HG02852 (cell line): ENCODE measurements at regions not wholly inside any gene's neighbourhood (a gene's known extent, or its start where the extent isn't known, plus 50 kb on each side); places are given as distances from the start of the nearest gene placed in this dataset.

Source experiments
- ATAC-seq: cut with Tn5 transposase; IDR thresholded peaks from one replicate; pipeline ENCODE4 v1.9.1; 2021; ENCODE audit warnings: mild to moderate bottlenecking, moderate library complexity; ENCODE audit not compliant: unreplicated experiment

DNA sequence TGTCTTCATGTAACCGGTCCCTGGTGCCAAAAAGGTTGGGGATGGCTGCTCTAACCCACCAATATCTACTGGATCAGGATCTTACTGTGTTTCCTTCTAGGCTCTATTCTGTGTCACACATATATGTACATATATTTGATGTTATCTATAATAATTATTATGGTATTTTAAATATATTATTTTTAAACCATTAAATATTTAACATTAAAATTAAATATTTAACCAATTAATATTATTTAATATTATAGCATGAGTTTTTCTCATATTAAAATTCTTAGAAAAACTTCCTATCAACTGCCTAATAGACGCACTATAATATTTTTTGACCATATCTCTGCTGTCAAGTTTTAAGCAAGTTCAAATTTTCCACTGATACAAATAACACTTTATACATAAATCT, 196.9 kb upstream of the PLET1 start:
- ATAC-seq = no peak

DNA sequence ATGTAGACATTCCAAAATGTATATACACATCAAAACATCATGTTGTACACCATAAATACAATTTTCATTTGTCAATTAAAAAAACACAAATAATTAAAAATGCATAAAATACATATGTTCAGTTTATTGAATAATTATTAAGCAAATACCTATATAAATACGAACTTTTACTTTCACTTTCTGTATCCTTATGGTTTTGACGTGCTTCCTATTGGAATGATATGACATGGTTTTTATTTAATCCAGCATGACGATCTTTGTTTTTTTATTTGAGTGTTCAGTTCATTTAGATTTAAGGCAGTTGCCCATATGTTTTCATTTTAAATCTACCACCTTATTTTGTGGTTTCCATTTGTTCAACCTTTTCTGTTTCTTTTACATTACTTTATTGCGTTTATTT, 198.3 kb upstream of the PLET1 start:
- ATAC-seq = no peak

DNA sequence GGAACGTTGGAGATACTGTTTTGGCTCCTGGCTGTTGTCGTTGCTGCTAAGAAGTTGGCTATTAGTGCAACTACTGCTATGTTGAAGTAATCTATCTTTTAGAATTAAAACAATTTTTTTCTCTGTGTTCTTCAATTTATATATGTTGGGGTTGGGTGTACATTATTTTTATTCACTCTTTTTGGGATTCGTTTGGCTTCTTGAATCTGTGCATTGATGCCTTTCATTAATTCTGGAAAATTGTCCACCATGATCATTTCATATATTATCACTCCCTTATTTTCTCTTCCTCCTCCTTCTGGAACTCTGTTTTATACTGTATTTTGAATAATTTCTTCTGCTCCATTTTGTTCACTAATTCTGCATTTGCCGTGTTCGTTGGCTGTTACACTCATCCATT, 199.5 kb upstream of the PLET1 start:
- ATAC-seq = no peak

DNA sequence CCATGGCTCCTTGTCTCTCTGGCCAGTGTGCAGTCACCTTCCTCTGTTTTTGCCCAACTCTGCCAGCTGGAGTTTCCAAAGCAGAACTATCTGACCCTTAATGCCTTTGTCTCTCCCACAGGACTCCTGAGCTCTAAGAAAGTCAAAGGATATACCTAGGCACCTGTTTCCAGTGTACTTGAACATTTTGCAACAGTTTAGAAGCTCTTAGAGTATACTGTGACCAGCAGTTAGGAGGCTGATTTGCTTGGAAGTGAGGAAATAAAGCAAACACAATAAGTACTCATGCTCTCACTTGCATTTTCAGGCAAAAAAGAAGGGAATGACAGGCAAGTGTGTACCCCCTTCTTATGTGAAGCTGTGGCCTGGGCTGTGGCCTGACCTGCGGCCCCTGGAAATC, 204.3 kb upstream of the PLET1 start:
- ATAC-seq = no peak

DNA sequence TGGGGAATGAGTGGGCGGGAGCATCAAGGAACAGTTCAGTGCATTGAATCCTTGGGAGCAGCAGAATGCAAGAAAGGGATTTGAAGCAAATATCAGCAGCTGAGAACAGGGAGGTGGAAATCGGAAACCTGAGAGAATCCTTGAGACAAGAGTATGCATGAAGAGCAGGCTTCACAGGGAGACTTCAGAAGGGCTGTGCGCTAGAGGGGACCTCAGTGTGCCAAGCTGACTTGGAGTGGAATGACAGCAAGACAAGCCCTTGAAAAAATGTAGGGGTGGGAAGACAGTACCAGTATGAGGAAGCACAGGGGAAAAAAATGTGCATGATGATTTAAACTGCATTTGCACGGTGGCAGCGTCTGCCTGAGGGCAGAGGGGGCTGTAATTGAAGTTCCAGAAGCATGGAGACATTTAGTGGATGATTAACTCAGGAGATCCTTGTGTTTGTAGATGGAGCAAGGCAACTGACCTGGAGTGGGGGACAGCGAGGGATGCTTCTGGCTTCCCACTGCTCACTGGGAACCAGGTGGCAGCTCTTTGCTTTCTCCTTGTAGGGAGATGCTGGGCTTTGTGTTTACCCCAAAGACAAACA, 204.9 kb upstream of the PLET1 start:
- no peak for ATAC-seq

DNA sequence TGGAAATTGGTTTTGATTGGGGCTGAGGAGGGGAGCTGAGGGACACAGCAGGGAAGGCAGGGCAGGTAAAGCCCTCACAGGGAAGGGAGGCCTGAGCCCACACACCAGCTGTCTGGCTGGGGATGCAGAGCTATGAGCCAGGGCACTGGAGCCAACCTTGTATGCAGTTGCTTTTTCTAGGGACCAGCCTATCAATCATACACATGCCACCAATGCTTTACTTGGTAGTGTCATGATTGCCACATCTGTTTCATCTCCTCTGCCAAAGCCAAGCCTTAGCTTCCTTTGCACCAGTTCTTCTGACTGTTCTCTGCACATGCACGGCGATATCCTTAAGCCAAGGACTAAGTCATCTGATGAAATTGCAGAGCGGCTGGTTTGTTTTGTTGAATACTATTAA, 207.1 kb upstream of the PLET1 start:
- no peak for ATAC-seq

DNA sequence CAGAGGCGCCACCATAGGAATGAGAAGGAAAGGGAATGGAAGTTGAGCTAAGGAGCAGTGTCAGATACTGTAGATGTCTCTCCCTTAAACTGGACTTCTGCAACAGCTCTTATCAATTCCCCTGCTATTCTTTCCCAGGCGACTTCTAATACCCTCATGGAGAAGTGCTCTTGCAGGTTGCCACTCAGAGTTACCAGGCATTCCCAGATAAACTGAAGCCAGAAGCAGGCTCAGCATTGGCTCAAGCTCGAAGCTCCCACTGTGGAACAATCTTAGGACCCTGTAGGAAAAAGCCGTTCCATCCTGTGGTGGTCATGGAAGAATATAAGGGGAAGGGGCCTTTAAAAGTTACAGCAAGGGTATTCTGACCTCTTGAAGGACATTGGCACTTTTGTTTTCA, 208.7 kb upstream of the PLET1 start:
- ATAC-seq = no peak

DNA sequence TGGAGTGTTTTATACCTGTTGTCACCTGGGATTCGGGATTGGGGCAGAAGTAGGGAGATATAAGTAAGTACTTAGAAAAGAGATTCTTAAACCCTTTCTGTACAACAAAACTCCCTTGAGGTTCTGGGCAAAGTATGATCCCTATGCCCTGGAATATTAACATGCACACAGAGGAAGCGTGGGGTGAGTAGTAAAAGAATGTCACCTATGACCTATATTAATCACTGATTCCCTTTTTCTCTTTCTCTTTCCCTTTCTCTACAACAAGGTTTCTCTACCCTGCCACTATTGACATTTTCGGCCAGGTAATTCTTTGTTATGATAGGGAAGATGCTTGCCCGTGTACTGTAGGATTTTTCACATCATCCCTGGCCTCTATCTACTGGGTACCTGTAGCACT, 209.7 kb upstream of the PLET1 start:
- ATAC-seq = no peak

DNA sequence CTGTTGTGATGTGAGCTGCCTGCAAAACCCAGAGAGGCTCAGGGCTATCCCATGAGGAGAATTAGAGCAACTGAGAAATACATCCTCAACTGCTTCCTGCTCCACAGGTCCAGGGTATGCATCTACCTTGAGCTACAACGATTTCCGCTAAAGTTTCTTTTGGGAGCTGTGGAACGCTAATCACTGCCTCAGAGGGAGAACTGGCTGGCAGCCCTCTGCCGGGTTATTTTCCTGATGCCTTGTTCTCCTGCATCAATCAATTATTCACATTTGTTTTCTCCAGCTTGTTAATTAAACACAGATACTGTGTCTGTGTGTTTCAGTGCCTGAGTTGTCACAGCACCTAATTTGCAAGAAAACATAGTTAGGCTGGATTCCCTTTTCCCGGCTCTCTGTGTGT, 211.1 kb upstream of the PLET1 start:
- no peak for ATAC-seq

DNA sequence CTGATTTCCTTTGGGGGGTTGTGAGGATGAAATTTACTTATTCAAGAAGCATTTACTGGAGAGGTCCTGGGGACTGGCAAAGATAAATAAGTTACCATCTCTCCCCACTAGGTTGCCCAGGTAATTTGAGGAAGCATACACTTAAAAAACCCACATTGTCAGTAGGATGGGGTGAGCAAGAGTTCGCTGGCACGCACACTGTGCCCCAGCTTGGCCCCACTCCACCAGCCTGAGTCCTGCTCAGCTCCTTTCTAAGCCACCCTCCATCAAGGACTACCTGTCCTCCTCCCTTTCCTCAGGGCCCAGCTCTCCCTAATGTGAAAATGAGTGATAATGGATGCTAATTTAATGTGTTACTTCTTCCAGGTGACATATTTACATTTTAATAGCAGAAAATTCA, 216.5 kb upstream of the PLET1 start:
- no peak for ATAC-seq

DNA sequence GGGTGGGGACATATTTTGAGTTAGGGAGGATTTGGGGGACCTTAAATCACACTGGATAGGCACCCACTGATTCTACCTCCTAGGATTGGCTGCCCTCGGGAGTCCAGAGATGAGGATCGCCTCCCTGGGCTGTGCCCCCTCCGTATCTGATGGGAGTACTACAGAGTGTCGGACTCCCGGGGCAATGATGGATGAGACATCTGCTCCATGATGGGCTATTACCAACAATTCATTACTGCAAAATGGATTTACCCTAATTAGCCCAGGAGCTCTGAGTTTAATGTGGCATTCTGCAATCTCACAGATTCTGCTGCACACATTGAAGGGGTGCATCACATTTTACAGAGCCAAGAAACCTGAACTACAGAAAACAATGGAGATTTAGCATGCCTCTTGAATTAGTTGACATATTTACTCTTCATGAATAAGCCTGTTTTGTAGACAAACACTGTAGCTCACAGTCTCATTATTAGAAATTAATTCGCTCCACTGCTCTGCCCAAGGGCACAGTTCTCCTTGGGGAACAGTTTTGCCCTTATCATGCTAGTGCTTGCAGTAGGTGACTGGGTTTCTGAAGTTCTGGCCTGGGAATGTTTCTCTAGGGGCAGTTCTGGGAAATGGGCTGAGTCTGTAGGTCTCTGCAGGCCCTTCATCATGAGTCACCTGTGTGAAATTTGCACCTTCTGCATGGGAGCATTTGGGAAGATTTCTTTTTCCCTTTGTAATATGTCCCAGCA, 217.1 kb upstream of the PLET1 start:
- ATAC-seq = no peak

DNA sequence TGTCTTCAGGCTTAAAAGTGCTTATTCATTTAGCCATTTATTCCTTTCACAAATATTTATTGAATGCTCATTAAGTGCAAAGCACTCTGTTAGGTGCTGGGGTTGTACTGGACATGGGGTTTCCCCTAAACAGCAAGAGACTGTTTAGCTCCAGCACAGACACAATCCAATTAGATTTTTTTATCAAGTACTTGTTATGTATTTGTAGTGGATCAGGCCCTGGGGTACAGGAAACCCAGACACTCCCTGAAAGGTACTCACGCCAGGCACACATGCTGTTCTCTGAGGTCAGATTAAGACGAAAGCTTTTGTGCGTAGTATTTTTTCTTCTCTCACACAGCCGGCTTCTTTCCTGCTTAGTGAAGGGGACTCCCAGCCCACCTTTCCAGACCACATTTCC, 218.1 kb upstream of the PLET1 start:
- ATAC-seq = no peak

DNA sequence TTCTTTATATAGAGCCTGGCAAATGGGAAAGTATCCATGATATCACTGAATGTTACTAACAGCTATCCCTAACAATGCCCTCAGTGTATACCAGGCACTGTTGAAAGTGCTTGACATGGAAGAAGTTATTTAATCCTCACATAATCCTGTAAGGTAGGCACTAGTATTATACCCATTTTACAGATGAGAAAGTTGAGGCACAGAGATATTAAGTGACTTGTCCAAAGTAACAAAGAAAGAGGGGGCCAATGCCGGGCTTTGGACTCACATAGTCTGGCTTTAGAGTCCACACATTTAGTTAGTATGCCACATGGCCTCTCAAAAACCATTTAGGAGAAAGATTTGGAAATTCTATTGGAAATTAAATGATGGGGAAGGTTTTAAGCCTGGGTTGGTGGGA, 220.8 kb upstream of the PLET1 start:
- ATAC-seq = no peak

DNA sequence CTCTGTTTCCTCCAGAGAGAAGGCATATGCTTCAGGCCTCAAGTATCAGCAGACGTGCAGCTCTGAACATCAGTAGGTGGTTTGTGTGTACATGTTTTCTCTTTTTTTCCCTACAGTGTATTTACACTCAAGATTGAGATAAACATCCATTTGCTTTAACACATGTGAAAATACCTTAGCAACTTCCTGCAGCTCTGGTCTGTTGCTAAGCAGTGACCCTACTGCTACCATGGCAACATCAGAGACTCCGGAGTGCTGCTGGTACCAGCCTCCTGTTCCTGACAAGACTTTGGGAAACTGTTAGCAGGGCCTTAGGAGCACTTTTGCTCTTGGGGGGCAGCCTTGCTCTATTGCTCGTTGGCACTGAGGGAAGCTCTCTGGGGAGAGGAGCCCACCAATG, 221.2 kb upstream of the PLET1 start:
- no peak for ATAC-seq

DNA sequence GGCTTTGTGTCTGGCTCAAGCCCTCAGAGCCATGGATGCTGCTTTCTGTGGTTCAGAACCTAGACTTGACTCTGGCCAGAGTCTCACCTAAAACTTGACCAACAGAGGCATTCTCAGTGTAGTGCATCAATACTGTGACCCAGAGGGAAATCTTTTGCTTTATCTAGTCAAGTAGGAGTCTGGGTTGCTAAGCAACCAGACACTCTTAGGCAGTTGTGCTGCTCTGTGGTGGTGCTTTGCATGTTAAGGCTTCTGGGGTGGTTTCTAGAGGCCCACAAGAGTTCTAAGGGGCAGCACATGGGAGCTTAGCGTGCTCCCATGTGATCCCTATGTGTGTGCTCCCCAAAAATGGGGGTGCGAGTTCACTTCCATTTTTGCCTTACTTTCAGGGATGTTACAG, 224.6 kb upstream of the PLET1 start:
- ATAC-seq = no peak

DNA sequence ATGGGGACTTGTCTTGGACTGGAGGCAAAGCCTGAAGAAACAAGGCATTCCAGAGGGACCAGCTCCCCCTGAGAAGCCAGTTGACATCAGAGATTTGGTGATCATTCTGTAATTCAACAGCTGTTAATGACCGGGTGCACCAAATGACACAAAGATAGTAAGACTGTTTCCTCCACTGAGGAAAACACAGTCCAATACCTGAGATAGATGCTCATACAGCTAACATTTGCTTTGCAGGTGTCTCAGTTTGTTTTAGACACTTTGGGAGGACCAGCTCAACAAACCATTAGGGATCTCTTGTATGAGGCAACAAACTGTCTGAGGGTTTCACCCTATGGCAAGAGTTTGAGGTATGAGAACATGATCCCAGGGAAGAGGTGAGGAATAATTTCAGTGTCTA, 237.2 kb upstream of the PLET1 start:
- ATAC-seq = no peak

DNA sequence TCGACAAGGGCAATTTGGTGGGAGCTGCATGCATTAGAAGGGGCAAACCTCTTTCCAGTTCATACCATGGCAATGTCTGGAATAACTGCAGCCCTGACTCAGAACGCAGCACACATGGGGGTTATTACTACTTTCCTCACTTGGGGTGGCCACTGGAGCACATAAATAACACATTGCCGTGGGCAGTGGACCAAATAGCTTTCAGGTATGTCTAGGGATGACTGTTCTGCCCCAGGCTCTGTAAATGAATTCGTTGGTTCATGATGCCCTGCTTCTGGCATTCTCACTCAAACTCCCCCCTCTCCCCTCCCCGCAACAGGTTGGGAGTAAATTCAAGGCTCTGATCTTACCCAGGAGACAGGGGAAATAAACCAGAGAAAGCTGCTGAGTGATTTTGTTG, 238.0 kb upstream of the PLET1 start:
- no peak for ATAC-seq

DNA sequence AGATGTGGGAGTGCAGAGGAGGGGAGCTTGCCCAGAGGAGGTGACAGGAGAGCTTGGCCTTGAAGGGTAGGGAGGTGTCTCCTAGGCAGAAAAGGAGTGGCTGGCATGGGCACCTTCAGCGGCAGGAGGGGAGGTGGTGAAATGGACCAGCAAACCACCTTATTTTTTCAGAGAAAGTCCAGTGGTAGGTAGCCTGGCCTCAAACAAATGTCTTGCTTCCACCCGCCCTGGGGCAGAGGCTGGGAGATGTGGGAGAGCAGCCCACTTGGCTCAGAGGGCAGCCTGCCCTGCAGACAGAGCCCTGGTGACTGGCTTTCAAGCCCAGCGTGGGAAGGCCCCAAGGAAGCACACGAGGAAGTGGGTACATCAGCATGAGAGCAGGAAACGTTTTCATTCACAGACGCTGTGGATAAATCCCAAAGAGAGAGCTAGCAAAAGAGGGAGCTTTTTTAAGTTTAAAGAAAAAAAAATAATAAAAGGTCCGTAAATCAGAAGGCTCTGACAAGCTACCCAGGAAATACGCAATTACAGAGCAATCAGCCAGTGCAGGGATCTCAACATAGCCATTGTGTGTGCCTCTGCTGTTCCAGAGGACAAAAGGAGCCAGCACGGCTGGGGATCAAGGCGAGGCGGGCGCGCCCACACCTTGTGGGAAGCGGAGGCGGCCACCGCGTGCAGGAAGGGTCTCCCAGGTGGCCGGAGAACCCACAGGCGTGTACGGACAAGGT, 238.7 kb upstream of the PLET1 start:
- no peak for ATAC-seq

DNA sequence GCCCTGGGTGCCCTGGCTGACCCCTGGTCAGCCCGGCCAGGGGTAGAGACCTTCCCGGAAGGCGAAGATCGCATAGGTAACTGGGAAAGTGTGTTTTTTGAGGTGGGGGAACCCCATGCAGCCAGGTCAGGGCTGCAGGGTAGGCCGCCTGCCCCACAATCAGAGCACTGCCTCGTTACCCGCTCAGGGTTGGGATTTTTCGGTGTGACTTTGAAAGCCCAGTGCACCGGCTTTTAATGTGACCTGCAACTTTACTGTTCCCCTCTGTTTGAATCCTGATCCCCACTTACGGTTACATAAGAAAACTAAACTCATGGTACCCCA, 239.2 kb upstream of the PLET1 start:
- no peak for ATAC-seq

DNA sequence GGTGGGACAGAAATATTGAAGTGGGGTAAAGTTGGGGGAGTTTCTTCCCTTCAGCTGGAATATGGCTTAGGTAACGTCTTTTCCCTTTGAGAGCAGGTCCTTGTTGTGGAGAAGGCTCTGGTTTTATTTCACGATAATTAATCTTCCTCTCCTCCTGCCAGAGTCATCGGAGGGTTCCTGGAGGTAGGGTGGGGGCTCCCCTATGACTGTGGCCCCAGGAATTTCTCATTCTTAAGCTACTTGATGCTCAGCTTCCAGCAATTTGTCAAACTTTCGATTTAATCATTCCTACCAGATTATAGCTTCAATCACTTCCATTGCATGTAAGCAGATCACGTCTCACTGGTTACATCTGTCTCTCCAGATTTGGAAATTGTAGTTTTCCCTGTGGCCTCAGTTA, 242.8 kb upstream of the PLET1 start:
- ATAC-seq = no peak

DNA sequence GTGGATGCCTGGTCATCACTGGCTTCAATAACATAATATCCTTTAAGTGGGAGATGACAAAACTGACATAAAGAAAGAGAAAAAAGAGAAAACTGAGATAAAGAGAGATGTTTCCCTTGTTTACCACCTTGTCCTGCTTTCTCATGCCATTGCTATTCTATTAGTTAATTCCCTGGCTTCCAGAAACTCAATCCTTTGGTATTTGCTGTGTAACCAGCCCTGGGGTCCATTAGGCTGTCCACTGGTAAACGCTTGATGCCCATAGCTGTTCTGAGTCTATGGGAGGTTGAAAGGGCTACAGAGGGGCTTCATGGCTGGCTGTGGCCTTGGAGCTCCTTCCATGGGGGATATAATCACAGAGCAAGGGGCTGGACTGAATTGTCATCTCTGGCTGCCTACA, 243.4 kb upstream of the PLET1 start:
- ATAC-seq = no peak

DNA sequence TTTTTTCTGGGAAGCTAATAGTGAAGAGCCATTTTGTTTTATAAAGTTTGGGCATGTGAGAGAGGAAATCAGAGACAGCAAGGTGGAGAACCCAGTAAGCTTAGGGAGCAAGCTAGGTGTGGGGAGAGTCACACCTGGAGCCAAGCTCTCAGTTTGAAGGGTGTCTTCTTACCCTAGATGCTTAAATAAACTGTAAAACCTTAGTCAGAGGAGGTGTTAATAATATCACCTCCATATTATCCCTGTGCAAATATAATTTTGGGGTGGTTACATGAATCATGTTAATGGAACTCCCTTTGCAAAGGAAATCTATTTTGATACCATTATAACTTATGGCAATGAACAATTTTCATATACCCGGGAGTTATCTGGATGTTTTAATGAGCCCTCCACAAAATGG, 246.2 kb upstream of the PLET1 start:
- no peak for ATAC-seq

DNA sequence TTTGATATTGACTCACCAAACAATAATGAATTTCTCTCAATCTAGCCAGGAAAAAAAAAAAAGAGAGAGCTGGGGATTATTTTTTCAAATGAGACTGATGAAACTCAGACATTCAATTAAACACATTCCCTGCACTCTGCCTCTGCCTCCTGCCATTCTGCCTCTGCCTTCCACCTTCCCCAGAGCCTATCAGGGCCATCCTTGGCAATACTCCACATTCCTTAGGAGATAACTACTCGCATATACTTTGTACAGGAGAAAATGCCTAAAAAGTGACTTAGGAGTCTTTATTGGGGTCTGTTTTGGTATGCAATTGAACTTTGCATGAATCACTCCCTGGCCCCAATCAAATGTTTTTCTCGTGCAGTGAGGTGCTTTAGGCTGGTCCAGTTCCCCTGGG, 246.6 kb upstream of the PLET1 start:
- ATAC-seq = no peak
